RPMI8226 (cell line): ENCODE measurements at regions not wholly inside any gene's neighbourhood (a gene's known extent, or its start where the extent isn't known, plus 50 kb on each side); places are given as distances from the start of the nearest gene placed in this dataset.

ENCODE experiments used
- DNase-seq: peaks from one replicate; pipeline ENCODE4 v3.0.0-alpha.2; 2015

DNA sequence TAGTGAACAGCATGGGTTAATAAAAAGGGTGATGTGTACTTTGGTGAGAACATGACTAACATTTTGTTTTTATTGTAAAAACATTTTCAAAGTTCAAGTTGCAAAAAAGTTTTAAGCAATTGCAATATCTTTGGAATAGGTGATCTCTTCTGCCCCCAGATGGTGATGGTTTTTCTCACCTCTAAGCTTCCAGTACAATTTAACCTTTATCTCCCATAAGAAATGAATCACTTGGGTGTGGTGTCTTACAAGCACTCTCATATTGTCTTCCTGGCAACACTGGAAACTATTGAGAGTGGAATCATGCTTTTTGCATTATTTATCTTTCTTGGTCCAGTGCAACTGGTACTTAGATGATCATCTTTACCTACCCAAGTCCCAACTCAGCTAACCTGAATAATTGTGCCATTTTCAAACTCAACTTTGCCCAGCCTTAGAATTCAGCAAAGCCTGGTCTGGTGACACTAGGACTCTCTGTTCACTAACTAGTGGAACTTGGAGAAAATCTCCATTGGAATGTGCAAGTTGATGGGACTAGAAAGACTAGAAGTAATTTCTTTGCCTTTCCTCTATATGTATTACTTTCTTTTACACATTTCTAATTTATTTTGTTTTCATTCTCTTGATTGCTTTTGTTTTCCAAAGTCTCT, 964.7 kb upstream of the ZEB2 start:
- DNase-seq: no peak

DNA sequence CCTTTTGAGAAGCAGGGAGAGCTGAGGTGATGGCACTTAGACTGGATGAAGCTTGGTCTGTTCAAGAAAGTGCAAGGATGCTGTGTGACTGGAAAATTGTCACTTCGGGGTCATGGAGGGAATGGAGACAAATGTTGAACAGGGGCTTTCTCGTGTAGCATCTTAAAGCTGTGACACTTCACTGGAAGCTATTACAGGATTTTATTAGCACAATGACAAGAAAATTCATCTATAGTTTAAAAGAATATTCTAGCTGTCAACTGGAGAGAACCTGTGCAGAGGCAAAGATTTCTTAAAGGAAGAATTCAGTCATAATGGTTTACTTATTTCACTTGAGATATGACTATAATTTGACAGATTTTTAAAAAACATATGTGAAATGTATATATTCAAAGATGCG, 963.9 kb upstream of the ZEB2 start:
- no peak for DNase-seq

DNA sequence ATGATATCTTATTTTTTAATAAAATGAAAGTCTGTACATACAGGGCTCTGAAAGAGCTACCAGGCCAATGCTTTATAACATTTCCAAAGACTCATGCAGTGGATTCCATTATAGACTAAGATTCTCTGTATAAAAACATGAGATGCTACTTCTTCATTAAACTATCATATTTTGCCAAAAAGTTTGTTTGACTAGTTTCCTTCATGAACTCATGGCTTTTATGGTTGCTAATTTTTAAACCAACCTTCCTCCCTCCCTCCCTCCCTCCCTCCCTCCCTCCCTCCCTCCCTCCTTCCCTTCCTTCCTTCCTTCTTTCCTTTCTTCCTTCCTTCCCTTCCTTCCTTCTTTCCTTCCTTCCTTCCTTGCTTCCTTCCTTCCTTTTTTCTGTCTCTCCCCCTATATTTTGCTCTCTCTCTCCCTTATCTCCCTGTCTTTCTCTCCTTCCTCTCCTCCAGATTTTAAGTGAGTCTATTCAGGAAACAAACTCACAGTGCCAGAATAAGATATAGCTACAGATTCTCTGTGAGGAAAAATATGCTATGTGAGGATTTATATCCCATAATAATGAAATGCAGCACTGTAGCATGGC, 961.5 kb upstream of the ZEB2 start:
- no peak for DNase-seq

DNA sequence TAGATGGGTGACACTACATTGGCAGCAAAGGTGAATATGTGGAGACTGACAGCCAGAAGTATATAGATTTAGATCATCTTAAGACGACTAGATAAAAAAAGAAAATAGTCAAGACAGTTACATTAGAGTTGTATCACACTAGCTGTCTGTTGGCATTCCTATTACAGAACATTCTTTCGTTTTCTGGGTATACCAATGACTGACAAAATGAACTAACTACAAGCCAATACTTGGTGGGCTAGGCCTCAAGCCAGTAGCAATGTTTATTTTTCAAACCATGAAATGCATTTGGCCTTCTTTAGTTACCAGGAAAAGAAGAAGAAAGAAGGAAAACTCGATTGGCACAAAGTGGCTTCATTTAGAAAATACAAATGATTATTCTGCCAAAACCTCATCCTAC, 944.9 kb upstream of the ZEB2 start:
- DNase-seq: no peak

DNA sequence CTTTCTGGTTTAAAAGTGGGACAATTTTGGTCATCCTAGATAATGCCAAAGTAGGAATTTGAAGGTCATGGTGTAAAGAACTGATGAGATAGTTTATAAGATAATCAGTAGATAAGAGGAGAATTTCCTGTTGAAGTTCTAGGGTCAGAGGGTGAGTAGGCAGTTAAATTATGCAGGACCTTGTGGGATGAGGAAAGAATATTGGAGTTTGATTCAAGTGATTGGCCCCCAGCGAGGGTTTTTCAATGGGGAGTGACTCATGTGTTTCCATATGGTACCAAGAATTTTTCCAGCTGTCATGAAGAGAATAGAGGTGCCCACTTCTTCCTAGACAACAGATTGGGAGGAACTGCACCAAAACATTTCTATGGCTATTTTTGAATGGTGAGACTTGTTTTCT, 940.2 kb upstream of the ZEB2 start:
- no peak for DNase-seq

DNA sequence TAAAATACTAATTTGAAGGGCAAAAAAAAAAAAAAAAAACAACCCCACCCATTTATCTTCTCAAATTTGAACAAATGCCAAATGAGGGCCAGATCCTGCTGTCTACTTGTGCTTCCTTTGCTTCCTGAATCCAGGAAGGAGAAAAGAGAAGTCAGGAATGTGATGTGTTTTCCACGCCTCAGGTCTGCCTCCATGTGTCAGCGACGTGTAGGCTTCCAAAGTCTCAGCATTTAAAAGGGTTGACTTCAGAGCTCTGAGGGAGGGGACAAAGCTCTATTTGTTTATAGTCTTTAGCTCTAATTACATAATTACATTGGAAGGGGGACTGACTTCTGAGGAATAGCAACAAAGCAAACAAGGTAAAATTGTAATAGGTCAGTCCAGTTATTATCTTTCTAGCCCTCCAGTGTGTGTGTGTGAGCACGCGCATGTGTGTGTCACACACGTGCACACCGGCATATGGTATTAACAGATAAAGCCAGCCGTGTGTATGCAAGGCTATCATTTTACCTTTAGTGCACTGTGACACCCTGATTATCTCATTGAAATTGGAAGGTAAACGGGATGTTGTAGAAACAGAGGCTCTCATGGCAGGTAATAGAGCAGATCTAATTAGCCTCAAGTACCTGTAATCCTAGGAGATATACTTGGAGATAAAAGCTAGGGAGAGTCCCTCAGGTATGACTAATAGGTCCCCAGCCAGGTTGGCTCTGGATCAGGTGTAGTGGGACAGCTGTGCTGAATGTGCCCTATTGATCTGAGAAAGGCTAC, 911.4 kb upstream of the ZEB2 start:
- DNase-seq: no peak

DNA sequence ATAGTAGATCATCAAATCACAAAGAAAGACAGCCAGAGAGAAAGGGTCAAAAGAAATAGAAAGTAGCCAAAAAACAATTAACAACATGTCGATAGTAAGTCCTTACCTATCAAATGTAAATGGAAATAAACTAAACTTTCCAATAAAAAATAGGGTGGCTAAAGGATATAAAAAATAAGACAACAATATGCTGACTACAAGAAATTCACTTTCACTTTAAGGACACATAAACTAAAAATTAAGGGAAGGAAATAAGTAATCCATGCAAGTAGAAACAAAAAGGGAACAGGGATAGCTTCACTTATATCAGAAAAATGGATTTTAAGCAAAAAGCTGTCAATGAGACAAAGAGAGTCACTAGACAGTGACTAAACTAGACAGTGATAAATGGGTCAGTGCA, 903.9 kb upstream of the ZEB2 start:
- no peak for DNase-seq

DNA sequence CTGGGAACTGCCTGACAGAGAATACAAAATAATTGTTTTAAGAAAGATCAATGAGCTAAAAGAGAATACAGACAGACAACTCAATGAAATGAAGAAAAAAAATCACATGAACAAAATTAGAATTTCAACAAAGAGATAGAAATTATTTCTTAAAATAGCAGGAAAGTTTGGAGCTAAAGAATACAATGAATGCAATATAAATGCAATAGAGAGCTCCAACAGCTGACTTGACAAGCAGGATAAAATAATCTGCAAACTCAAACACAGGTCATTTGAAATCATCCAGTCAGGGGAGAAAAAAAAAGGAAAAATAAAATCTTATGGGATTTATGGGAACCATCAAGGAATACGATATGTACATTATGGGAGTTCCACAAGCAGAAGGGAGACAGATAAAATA, 902.7 kb upstream of the ZEB2 start:
- no peak for DNase-seq

DNA sequence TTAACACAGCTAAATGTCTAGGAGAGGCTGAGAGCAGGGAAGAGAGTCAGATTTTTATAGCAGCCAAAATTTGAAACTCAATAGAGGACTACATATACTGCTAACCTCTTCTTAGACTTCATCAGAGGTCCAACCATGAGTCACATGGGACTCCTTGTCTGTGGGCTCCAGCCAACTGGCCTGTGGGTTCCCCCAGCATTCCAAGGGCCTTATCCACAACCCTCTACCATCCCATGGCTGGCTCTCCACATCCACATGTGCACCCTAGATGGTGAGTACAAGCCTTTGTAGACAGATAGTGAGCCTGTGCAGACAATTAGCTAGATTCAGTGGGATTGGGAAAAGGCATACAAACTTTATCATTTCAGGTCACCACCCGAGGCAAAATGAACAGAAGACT, 901.9 kb upstream of the ZEB2 start:
- no peak for DNase-seq

DNA sequence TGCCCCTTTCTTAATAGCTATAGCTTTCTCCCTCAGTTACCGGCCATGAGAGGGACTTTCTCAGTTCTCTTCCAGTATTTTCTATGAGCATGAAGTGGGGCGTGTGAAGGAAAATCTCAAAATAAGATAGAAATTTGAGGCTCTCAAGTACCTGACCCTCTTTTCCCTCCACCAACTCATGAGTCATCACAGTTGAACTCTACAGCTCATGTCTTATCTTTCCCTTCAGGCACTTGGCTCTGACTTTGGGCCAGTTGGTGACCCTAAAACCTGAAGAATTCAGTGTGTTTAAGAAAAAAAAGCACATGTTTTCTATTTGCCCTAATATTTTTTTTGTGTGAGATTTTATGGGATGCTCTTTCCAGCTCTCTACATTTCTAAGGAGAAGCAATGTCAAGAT, 896.7 kb upstream of the ZEB2 start:
- DNase-seq: no peak

DNA sequence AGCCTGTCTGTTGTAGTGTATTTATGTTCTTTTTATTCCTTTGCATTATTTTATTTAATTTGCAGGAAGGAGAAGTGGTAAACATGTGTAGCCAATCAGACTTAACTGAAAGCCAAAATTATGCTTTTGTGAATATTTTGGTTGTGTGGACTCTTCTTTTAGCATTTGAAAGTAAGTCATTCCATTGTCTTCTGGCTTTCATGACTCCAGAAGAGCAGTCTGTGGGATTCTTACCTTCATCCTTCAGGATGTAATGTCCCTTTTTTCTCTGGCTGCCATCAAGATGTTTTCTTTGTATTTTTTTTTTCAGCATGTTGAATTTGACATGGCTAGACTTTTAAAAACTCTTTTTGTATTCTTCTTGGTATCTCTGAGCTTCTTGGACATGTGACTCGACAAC, 895.2 kb upstream of the ZEB2 start:
- DNase-seq: no peak

DNA sequence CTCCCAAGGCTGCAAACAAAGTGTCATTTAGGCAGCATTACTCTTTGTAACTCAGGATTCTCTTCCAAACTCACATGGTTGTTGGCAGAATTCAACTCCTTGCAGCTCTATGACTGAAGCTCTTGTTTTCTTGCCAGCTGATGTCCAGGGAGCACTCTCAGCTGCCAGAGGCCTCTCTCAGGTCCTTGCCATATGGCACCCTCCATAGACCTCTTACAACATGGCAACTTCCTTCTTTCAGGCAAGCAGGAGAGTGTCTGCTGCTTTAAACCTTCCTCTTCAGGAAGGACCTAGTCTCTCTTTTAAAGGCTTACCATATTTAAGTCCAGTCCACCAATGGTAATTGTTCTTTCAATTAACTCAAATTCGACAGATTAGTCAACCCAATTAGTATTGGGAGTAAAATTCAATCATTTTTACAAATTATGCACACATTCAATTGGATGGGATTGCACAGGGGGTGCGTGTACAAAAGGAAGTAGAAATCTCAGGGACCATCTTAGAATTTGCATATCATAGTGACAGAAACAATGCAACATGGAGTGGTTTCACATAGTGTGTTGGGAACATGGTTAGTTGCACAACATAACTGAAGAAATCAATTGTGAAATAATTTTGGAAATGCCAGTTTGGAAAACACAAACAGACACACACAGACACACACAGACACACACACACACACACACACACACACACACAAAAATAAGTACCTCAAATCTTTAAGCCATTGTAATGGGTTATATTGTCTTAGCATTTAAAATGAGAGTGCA, 893.5 kb upstream of the ZEB2 start:
- no peak for DNase-seq

DNA sequence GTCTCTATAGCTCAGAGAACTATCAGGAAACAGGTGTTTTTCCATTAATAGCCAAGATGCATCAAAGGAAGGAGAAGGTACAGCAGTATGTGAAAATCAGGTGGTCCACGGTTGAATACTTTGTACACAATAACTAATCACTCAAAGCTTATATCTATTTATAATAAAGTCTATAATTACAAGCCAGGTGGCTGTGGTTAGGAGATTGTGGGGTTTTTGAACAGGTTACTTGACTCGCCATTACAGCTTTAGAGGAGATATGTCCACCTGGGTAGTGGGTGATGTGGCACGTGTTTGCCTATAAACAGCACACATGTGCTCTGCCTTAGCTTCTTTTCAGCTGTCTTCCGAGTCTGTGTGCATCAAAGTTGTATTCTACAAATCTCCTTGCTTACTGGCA, 892.2 kb upstream of the ZEB2 start:
- no peak for DNase-seq

DNA sequence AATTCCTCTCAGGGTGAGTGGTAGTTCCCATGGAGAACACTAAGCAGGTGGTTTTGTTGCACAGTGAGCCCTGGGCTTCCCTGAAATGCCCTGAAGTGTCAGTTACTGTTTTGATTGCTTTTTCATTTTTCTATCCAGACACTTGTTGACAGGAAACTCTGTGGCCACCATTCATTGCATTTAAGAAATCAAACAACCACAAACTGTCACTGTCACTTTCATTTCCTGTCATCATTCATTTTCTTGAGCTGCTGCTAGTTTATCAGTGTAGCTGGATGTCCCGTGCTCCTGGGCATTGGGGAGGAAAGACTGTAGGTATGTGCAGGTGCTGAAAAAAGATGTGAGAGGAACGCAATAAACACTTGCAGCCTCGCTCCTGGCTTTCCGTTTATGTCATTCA, 891.6 kb upstream of the ZEB2 start:
- peak; percentile 5 for DNase-seq

DNA sequence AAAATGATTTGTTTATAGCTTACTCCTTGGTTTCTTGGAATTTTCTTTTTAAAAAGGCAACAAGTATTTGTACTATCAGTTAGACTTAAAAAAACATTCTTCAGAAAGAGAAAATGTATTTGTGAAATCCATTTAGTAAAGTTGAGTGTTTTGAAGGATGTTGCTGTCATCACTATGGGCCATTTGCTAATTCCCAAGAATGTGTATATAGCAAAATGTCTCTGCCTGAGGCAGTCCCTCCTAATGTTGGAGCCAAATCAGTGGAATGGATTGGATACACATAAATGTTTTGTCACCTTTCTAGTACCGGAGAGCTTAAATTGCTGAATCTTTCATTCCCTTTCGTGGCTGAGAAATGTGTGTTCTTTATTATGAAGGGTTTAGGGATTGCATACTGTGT, 890.2 kb upstream of the ZEB2 start:
- no peak for DNase-seq

DNA sequence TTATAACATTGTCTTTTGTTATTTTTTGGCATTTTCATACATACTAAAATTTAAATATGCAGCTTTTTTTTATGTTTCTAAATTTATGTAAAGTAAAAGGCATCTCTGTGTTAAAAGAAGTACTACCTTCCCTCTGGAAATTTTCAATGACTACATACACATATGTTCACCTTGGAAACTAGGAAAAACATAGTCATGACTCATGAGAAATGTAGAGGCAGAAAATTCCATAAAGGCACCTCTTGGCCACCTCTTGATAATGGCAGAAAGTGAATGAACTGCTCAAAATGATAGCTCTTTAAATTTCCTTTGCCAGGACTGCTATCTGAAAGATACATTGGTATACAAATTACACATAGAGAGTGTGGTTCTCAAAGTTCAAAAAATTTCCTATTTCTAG, 889.1 kb upstream of the ZEB2 start:
- no peak for DNase-seq

DNA sequence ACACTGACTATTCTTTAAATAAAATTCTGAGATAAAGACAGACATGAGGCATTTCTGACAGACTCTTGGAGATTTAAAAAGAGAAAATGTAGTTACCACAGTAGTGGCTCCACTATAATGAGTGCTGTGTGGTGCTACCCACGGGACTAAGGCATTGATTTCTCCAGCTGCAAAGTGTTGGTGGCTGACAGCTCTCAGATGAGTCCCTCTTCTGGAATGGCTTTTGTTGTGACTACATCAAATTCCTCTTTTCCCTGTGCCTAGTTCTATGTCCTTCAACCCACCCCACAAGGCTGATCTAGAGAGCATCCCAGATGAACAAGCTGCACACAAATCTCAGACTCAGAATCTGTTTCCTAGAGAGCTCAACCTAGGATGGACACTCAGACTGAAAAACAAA, 884.8 kb upstream of the ZEB2 start:
- no peak for DNase-seq

DNA sequence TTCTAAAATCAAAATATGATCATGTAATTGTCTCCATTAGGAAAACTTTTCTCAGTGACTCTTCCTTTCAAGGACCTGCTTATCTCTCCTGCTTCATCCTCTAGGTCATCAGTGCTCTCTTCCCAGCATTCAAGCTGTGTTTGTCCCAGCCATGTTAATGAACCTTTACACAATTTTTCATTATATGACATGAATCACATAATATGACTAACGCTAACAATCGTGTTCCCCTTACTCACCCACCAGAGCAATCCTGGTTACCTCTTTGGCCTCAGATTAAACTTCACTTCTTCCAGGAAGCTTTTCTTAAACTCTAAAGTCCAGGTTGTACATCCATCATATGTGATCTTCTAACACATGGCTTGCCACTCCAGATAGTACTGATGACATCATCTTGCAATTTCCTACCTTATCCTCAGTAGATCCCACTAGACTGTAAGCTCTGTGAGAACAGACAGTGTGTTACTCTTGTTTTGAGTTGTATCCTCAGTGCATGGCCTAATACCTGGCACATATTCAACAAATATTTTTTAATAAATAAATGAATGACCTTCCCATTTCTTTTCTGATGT, 882.9 kb upstream of the ZEB2 start:
- DNase-seq: no peak

DNA sequence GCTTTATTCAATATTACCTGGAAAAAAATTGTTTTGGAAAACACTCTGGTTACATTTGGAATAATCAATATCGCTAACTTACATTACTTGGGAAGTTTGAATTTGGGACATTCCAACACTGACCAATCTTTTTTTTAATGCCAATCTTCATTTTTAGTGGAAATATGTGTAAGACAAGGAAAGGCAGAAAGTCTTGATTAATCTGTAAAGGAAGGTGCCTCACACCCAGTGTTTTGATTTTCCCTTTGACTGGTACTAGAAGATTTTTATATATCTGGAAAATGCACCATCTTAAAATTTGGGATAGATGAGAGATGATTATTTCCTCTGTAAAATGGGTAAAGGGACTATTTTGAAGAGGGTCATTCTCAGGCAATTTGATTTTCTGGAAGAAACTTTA, 879.2 kb upstream of the ZEB2 start:
- no peak for DNase-seq

DNA sequence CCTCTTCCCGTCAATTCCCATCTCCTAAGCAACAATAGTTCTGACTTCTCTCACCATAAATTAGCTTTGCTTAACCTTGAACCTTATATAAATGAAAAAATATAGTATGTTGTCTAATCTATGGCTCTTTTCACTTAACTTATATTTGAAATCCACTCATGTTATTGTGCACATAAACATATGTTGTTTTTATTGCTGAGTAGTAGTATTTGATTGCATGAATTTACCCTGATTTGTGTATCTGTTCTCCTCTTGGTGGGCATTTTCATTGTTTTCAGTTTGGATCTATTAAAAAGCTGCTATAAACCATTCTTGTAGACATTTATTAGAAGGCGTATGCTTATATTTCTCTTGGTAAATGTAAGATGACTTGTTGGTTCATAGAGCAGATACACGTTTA, 874.3 kb upstream of the ZEB2 start:
- DNase-seq: no peak

DNA sequence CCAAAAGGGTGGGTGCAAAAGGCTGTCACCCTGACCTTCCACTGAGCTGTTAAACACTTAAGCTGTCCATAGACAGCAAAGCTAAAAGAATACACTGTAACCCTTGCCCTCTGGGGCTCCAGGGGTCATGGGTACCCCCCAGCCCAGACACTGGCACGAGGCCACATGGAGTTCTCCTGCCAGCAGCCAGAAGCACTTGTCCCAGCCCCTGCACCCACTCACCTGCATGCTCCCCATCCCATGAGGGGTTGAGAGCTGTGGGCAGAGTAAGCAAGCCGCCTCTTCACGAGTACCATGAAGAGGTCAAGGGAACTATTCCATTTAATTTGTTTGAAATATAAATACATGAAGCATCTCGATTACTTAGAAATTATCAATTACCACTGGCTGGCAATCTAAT, 867.1 kb upstream of the ZEB2 start:
- no peak for DNase-seq

DNA sequence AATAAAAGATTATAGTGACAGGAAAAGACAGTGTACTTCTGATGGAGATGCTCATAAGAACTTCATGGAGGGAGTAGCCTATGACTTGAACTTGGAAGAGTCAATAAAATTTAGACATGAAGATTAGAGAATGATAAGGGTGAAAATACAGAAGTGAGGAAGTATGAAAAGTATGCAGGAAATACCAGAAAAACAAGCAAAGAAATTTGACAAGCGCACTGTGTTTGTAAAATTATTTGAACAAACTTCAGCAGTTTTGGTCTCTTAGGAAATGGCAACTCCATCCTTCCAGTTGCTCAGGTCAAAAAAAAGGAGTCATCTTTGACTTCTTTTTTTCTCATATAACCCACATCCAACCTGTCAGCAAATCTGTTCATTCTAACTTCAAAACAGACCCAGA, 864.0 kb upstream of the ZEB2 start:
- DNase-seq: no peak

DNA sequence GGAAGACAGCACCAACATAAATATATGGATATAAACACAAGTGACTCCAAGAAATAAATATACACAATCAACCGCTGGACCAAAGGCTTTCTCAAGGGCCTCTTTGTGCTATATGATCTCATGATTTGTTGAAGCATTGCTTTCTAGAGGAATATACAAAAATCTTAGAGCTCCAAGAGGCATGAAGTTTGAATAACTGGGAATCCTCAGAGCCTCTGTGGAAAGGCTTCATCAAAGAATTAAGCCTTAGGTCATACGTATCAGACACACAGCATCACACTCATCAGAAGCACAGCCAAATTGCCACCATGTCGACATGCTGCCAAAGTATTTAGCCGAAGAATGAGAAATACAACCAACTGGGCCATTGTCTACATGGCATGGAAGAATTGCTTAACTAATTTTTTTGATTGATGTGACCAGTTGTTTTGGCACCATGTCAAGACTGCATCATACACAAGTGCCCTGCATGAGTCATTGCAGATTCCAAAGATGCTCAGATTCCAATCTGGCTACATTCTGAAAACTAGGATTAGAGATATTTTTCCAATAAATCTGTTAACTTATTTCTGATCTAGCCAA, 860.6 kb upstream of the ZEB2 start:
- DNase-seq: no peak
